Muscle of arm (tissue), 1 donor: ENCODE measurements at regions not wholly inside any gene's neighbourhood (a gene's known extent, or its start where the extent isn't known, plus 50 kb on each side); places are given as distances from the start of the nearest gene placed in this dataset.
"Not testable (repeated sequence)": the region's sequence is repeated elsewhere in the genome, so short reads cannot be mapped to it uniquely, and the experiment has no call there.

Source experiments
- DNase-seq: peaks from one replicate; pipeline ENCODE4 v3.0.0-alpha.2; 2013

DNA sequence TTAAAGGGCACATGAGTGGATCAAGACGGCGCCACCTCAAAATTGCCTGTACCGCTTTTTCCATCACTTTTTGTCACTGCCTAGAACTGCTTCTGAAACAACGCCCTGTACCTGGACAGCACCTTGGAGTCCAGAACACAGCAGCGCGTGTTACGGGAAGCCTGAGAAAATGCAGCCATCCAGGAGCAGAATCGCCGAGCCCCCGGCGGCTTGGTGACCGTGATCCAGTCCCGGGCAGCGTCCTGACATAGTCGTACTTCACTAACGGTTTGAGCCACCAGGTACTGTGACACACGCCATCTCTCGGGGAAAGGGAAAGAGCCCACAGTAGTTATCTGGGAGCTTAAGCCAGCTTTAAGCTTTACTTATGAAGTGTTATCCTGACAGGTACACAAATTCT, 168.9 kb upstream of the SALL3 start:
- no peak for DNase-seq

GRCh38 chr18:78812067-78812466, 167.6 kb upstream of the SALL3 start:
- DNase-seq: no peak

GRCh38 chr18:78813156-78813555, 166.5 kb upstream of the SALL3 start:
- no peak for DNase-seq

DNA sequence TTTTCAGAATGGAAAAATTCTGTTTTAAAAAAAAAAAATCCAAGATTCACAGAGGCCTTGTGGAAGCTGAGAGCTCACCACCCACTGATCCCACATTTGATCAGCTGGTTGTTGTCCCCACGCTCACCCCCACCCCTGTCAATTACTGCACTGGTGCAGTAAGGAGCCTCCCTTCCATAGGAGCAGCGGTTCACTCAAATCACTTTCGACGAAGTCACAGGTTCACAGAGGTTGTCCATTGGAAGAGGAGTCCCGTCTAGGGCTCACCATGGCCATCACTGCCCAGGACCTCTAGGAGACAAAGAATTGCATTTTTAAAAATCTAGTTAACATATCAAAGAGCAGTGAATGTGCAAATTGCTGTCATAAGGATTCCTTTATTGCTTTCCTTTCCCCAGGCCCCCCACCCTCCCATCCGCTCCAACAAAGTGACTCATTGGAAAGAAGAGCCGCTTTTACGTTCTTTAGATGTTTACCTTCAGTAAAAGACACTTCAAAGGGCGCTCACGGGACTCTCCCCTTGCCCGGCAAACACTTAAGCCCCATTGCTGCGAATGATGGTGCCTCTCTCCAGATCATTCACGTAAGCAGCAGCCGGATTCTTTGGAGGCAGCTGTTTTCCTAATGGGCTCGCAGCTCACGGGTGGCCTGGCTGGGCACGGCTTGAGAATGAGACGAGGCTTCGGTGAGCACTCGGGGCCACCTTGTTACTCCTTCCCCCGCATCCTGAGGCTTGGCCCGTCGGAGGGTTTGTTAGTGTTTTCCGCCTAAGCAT, 165.5 kb upstream of the SALL3 start:
- no peak for DNase-seq

GRCh38 chr18:78814766-78815165, 164.9 kb upstream of the SALL3 start:
- DNase-seq: no peak

DNA sequence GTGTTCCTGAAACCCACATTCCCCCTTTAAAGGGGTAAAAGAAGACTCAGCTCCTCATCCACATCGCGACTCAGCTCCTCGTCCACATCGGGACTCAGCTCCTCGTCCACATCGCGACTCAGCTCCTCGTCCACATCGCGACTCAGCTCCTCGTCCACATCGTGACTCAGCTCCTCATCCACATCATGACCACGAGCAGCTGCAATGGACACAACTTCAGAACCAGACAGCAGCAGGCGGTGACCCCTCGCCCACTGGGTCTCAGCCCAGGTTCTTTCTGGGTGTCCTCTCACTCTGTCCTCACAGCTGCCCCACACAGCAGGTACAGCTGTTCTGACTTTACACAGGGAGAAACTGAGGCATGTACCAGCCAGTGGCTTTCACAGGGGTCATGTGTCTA, 163.5 kb upstream of the SALL3 start:
- DNase-seq: no peak

DNA sequence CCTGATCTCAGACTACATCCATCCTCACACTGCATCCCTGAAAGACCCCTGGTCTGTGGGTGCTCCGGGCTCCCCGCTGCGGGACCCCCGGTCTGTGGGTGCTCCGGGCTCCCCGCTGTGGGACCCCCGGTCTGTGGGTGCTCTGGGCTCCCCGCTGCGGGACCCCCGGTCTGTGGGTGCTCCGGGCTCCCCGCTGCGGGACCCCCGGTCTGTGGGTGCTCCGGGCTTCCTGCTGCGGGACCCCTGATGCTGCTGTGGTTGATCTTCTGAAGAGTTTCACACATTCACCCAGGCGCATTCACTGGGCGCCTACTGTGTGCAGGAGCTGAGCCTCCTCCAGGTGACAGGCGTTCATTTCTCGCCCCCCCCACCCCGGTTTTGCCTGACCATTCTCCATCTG, 162.7 kb upstream of the SALL3 start:
- DNase-seq: no peak

DNA sequence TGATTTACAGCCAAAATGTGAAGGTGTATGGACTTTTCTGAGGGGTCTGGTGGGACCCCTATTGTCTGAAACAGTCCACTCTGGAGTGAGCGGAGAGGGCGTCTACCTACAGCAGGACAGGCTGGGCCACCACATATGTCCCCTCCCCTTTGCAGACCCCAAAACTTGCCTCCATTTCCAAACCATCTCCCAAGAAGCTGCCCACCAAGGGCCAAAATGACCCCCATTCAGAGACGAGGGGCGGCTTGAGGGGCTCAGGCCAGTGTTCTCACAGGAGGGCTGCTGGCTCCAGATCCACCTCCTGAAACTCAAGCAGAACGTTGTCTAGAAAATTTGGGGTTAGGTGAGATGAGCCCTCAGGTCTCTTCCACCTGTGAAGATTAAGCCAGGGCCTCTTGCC, 161.1 kb upstream of the SALL3 start:
- DNase-seq: no peak

DNA sequence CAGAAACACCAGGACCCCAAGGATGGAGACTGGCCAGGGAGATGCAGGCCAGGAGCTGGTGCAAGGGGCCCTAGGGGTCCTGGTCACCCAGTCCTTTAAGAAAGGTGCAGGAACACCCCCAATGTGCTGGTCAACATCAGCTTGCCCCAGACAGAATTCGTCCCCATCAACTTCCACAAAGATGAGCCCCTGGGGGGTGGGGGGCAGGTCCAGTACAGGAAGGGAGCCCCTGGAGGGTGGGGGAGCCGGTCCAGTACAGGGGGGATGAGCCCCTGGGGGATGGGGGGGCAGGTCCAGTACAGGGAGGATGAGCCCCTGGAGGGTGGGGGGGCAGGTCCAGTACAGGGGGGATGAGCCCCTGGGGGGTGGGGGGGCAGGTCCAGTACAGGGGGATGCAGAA, 160.7 kb upstream of the SALL3 start:
- no peak for DNase-seq

- no peak for DNase-seq
Observed at GRCh38 chr18:78820161-78820834, 159.3 kb upstream of the SALL3 start.

- no peak for DNase-seq
Observed at GRCh38 chr18:78821396-78821795, 158.2 kb upstream of the SALL3 start.

DNA sequence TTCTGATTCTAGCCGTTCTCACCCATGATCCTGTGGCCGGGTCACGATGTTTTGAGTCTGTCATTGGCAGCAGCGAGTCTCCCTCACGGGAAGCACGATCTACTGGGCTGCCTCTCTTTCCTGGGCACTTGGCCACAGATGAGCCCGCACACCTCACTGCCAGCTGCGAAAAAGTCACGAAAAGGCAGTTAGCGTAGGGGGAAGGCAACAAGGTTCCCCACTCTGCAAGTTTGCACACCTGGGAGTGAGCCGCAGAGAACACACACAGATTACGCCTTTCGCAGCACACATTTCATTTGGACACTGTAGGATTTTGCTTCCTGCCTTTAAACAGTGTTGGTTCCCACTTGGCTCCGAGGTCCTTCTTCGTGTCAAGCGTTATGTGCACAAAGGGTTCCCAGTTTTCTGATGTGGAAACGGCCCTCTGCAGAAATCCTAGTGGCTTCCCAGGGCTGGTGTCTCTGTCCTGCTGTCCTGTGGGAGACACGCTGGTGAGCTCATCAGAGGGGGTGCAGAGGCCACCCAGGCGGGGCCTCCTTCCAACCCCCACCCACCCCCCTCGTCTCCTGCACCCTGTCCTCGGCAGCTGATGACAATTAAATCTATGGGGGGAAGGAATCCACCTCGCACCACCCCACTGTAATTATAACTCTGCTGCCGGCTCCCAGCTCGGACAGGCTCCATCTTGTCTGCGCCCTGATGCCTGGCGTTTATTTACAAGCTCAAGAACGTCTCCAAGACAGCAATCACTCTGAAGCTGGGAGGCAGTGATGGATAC, 157.3 kb upstream of the SALL3 start:
- no peak for DNase-seq

- DNase-seq: no peak
Observed at GRCh38 chr18:78822949-78823285, 156.7 kb upstream of the SALL3 start.

DNA sequence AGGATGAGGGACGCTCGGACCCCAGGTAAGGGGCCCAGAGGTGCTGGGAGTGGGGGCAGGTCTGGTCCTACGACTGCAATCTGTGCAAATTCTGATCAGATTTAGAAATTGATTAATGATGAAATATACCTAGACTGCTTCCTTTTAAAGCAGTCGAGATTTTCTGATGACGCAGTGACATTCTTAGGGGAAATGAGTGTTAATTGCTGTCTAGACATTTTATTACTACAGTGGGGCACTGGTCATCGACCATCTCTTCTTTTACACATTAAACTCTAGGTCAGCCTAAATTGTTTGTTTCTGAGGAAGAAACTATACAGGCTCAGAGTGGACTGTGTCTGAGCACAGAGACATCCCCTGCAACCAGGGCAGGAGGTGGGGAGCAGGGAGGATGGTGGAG, 154.4 kb upstream of the SALL3 start:
- DNase-seq: no peak

GRCh38 chr18:78826631-78827030, 153.0 kb upstream of the SALL3 start:
- no peak for DNase-seq

DNA sequence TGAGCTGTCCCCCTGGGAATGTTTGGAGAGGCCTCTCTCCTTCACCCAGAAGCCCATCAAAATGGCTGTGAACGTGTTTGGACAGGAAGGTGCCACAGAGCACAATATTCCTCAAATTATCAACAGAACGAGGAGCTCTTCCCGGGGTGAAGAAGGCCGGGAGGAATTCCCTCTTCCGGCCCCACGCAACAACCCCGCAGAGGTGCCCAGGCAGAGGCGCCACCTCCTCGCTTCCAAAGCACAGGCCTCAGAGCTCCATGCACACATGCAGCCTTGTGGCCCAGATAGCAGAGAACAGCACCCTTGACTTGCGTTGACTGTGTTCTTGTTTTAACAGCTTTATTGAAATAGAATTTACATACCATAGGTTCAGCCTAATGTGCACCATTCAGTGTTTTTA, 152.5 kb upstream of the SALL3 start:
- DNase-seq: no peak

DNA sequence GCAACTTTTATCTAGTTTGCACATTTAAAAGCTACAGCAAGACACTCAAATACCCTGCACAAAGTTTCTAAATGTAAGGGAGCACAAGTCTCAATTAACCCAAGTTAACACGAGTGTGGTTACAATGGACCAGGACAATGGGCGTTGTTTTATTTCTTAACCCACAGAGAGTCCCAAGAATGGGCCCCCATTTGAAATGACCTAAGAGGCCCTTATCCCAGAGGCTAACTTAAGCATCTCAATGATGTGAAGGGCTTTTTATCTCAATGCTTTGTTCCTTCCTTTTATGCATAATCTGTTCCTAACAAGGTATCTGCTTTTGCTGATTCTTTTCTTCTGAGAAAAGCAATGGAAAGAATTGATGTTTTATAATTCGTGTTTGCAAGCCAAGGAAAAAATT, 151.5 kb upstream of the SALL3 start:
- no peak for DNase-seq

DNA sequence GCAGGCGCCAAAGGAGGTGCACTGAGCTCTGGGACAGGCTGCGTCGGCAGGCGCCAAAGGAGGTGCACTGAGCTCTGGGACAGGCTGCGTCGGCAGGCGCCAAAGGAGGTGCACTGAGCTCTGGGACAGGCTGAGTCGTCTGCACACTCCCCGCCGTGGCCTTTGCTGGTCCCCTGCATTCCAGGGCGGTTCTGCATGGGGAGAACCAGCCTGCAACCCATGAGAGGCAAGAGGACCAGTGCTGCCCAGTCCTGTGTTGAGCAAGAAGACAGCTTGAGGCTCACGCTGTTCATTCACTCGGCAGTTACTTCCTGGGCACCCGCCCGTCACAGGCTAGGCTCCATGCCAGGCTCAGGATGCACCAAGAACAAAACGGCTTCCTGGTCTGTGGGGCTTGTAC, 150.6 kb upstream of the SALL3 start:
- DNase-seq: not testable (repeated sequence)

DNA sequence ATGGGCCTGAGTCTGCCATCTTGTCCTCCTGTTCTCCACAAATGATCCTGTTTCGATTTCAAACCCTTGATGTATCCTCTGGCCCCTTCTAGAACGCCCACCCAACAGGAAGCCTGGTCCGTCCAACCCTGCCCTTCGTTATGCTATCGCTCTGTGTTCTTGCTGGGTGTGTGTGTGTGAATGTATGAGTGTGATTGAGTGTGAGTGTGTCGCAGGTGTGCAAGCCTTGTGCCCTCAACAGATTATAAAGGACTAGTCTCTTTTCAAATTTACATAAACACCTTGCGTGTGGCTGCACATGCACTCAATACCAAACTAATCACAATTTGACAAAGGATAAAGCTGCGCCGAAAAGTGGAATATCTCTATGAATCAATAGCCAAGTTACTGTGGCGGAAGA, 149.5 kb upstream of the SALL3 start:
- DNase-seq: no peak

GRCh38 chr18:78830826-78831225, 148.8 kb upstream of the SALL3 start:
- no peak for DNase-seq

DNA sequence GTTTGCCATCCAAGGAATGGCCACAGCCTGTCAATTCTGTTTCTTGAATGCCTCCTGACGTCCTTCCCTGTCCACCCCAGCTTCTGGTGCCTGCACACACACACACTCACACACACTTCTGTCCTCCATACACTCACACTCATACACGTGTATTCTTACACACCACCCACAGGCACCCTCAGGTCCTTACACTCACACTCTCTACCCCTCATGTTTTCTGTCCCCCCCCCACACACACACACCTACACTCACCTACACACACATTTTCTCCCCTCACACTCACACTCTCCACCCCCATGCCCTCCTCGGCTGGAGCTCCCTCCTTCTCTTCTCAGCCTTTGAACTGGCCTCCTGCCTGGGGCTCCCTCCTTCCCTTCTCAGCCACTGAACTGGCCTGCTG, 148.0 kb upstream of the SALL3 start:
- no peak for DNase-seq

DNA sequence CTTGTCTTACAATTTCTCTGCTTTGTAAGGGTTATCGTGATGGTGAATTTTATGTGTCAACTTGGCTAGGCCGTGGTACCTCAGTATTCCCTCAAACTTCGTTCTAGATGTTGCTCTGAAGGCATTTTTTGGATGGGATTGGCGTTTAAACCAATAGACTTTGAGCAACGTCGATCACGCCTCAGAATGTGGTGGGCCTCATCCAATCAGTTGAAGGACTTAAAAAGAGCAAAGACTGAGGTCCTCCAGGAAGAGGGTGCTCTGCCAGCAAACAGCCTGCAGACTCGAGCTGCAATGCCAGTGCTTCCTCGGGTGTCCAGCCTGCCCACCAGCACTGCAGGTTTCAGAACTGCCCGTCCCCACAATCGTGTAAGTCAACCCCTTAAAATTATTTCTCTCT, 145.8 kb upstream of the SALL3 start:
- no peak for DNase-seq

DNA sequence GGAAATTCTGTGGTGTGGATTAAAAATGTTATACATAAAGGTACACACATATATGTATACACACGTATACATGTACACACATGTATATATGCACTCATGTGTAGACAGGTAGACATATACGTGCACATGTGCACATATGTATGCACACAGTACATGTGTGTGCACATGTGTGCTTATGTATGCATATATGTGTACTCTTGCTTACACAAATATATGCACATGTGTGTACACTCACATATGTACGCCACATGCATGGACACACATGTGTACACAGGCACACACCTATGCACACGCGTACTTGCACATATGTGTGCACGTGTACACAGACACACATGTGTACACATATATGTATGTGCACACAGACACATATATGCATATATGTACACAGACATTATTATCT, 142.8 kb upstream of the SALL3 start:
- no peak for DNase-seq
